SU-DHL-6 (cell line): ENCODE measurements at regions not wholly inside any gene's neighbourhood (a gene's known extent, or its start where the extent isn't known, plus 50 kb on each side); places are given as distances from the start of the nearest gene placed in this dataset.

Experiments used
- H2AFZ ChIP-seq: fragments of 200-600 bp; sonication (generic); 2 replicates; pipeline ENCODE4 v1.6.1; 2014; ENCODE audit warnings: low read depth, mild to moderate bottlenecking, moderate library complexity, mixed read lengths, antibody characterized with exemption, low read length; ENCODE audit not compliant: severe bottlenecking
- H3F3A ChIP-seq: fragments of 200-600 bp; shearing (Covaris generic); 2 replicates; pipeline ENCODE4 v1.6.0; 2016; ENCODE audit warnings: antibody characterized with exemption, mild to moderate bottlenecking; ENCODE audit not compliant: insufficient read depth
- H3K27ac ChIP-seq: fragments of 200-600 bp; sonication (generic); 2 replicates; pipeline ENCODE4 v1.5.1; 2016; ENCODE audit warnings: low read depth, mild to moderate bottlenecking, low read length, moderate library complexity, mixed read lengths
- H3K27me3 ChIP-seq: fragments of 200-600 bp; sonication (generic), shearing (Covaris generic); 2 replicates; pipeline ENCODE4 v1.6.0; 2014; ENCODE audit warnings: mild to moderate bottlenecking, low read length
- H3K36me3 ChIP-seq: fragments of 200-600 bp; sonication (generic); 2 replicates; pipeline ENCODE4 v1.6.1; 2014; ENCODE audit warnings: mild to moderate bottlenecking, low read length, mixed read lengths
- H3K4me2 ChIP-seq: fragments of 300-600, 200-600 bp; shearing (Covaris generic), sonication (generic); 2 replicates; pipeline ENCODE4 v1.6.0; 2014; ENCODE audit warnings: low read length, low read depth, mild to moderate bottlenecking; ENCODE audit not compliant: poor library complexity, severe bottlenecking
- H3K4me3 ChIP-seq: fragments of 200-600 bp; sonication (generic); 2 replicates; pipeline ENCODE4 v1.5.1; 2014; ENCODE audit warnings: antibody characterized with exemption, low read length, mild to moderate bottlenecking, mixed read lengths; ENCODE audit not compliant: insufficient read depth, poor library complexity, severe bottlenecking
- H3K79me2 ChIP-seq: fragments of 200-600 bp; sonication (generic); 2 replicates; pipeline ENCODE4 v1.6.1; 2014; ENCODE audit warnings: mild to moderate bottlenecking, low read length, moderate library complexity; ENCODE audit not compliant: insufficient read depth
- H3K9ac ChIP-seq: fragments of 200-600 bp; sonication (generic); 2 replicates; pipeline ENCODE4 v1.7.0; 2014; ENCODE audit warnings: mild to moderate bottlenecking, low read length
- H3K9me2 ChIP-seq: fragments of 200-600 bp; sonication (generic); replicated peaks from 2 replicates; pipeline ENCODE4 v1.6.1; 2014; ENCODE audit warnings: low read length; ENCODE audit not compliant: insufficient read depth
- H3K9me3 ChIP-seq: fragments of 200-600 bp; sonication (generic); 2 replicates; pipeline ENCODE4 v1.6.1; 2014; ENCODE audit warnings: low read length, mixed read lengths; ENCODE audit not compliant: insufficient read depth
- H4K20me1 ChIP-seq: fragments of 200-600 bp; sonication (generic); 2 replicates; pipeline ENCODE4 v1.6.1; 2014; ENCODE audit warnings: low read depth, mild to moderate bottlenecking, antibody characterized with exemption, low read length, moderate library complexity, mixed read lengths
- EZH2phosphoT487 ChIP-seq: fragments of 200-600 bp; sonication (generic), shearing (Covaris generic); conservative IDR thresholded peaks from 2 replicates; pipeline ENCODE4 v1.6.1; 2018; ENCODE audit warnings: mild to moderate bottlenecking, antibody characterized with exemption, low read length, moderate library complexity, mixed read lengths
- TF ChIP-seq, protein P1 (sequence below): fragments of 200-600 bp; sonication (generic); IDR thresholded peaks from one replicate; pipeline ENCODE4 v1.5.1; 2017; ENCODE audit warnings: antibody characterized with exemption, mild to moderate bottlenecking, low read length, moderate library complexity; ENCODE audit not compliant: insufficient read depth, poor library complexity, severe bottlenecking

DNA sequence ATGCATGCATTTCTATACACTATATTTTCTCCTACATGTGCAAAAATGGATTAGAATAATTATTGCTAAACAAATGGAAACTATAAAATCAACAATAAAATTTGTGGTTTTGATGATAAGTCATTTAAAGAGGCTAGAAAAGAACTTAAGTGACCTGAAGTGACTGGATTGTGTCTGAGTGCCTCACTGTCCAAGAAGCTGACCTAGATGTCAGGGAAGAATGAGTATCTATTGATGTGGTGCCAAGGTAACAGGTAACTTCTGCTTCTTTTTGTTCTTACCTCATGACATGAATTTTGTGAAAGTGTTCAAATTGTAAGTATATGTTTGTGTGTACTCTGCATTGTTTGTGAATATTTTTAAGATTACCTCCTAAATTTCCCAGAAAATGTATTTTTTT is 1623.9 kb upstream of the ACVR2A start:
- TF ChIP-seq, protein P1, sequence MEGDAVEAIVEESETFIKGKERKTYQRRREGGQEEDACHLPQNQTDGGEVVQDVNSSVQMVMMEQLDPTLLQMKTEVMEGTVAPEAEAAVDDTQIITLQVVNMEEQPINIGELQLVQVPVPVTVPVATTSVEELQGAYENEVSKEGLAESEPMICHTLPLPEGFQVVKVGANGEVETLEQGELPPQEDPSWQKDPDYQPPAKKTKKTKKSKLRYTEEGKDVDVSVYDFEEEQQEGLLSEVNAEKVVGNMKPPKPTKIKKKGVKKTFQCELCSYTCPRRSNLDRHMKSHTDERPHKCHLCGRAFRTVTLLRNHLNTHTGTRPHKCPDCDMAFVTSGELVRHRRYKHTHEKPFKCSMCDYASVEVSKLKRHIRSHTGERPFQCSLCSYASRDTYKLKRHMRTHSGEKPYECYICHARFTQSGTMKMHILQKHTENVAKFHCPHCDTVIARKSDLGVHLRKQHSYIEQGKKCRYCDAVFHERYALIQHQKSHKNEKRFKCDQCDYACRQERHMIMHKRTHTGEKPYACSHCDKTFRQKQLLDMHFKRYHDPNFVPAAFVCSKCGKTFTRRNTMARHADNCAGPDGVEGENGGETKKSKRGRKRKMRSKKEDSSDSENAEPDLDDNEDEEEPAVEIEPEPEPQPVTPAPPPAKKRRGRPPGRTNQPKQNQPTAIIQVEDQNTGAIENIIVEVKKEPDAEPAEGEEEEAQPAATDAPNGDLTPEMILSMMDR, result no peak
- no peak for TF ChIP-seq EZH2phosphoT487
- H3F3A ChIP-seq, result no peaks in the 10 kb centered on the region
- no peaks in the 10 kb centered on the region for H3K36me3 ChIP-seq
- H3K4me2 ChIP-seq, result no peak overlapping the region
- H3K79me2 ChIP-seq, result no peaks in the 10 kb centered on the region
- H3K4me3 ChIP-seq, result no peak overlapping the region
- no peaks in the 10 kb centered on the region for H3K9me2 ChIP-seq
- no peak overlapping the region for H3K27ac ChIP-seq
- H4K20me1 ChIP-seq, result no peaks in the 10 kb centered on the region
- no peak overlapping the region for H2AFZ ChIP-seq
- H3K27me3 ChIP-seq, result no peaks in the 10 kb centered on the region
- H3K9me3 ChIP-seq, result no peaks in the 10 kb centered on the region
- no peak overlapping the region for H3K9ac ChIP-seq

GRCh38 chr2:146214394-146214929 is 1630.4 kb upstream of the ACVR2A start:
- Histone ChIP-seq H3K4me2 (no peak overlapping the region), H3K9me3 (no peaks in the 10 kb centered on the region), H3F3A (no peaks in the 10 kb centered on the region), H3K79me2 (no peaks in the 10 kb centered on the region), H3K9ac (no peak overlapping the region), H3K27me3 (no peaks in the 10 kb centered on the region), H3K4me3 (no peak overlapping the region), H4K20me1 (no peaks in the 10 kb centered on the region), H2AFZ (no peak overlapping the region), H3K27ac (no peak overlapping the region), H3K9me2 (no peaks in the 10 kb centered on the region), H3K36me3 (no peaks in the 10 kb centered on the region)
- TF ChIP-seq, protein P1, result no peak
- no peak for TF ChIP-seq EZH2phosphoT487

DNA sequence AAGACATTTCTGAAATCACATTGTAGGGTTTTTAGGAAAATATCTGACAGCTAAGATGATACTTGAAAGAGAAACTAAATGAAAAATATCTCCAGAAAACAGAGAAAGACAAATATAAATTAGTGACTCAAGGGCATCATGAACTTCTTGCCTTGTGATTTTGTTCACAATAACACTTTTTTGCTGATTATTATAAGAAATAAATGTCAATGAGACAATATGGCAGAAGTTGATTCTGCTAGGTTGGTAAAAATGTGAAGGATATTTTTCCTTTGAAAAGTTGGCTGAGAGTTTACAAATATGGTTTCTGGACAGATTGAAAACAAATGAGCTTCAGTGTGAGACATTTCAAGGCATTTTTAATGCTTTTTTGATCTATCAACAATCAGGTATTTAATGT is 1631.2 kb upstream of the ACVR2A start:
- Histone ChIP-seq H2AFZ (no peak overlapping the region), H3K79me2 (no peaks in the 10 kb centered on the region), H3K27ac (no peak overlapping the region), H3K4me2 (no peak overlapping the region), H3K9me3 (no peaks in the 10 kb centered on the region), H3K9ac (no peak overlapping the region), H3K36me3 (no peaks in the 10 kb centered on the region), H3K4me3 (no peak overlapping the region), H3F3A (no peaks in the 10 kb centered on the region), H3K27me3 (no peaks in the 10 kb centered on the region), H3K9me2 (no peaks in the 10 kb centered on the region), H4K20me1 (no peaks in the 10 kb centered on the region)
- TF ChIP-seq, protein P1, result no peak
- TF ChIP-seq EZH2phosphoT487, result no peak
